Cardiac muscle cell (in vitro differentiated cells and primary cell): ENCODE measurements at regions not wholly inside any gene's neighbourhood (a gene's known extent, or its start where the extent isn't known, plus 50 kb on each side); places are given as distances from the start of the nearest gene placed in this dataset.

Source experiments
- DNase-seq, 2 donors: peaks; one replicate each; pipeline versions ENCODE4 v3.0.0 to v3.0.0-alpha.2; 2010 to 2017; ENCODE audit warnings: low read depth in 1 of 2, low spot score in 1 of 2
- H3K27ac ChIP-seq: fragments of 200-600 bp; sonication (generic); 2 replicates; pipeline ENCODE4 v1.5.1; 2016
- H3K27me3 ChIP-seq: fragments of 200-600 bp; sonication (generic); 2 replicates; pipeline ENCODE4 v1.6.0; 2016; ENCODE audit warnings: control low read depth
- H3K36me3 ChIP-seq: fragments of 200-600 bp; sonication (generic); 2 replicates; pipeline ENCODE4 v1.5.1; 2016; ENCODE audit warnings: control low read depth
- H3K4me1 ChIP-seq: fragments of 200-600 bp; sonication (generic); 2 replicates; pipeline ENCODE4 v1.8.1; 2017; ENCODE audit warnings: low read depth, mild to moderate bottlenecking, mixed run types
- H3K4me3 ChIP-seq: fragments of 200-600 bp; sonication (generic); 2 replicates; pipeline ENCODE4 v1.5.1; 2016; ENCODE audit warnings: mild to moderate bottlenecking
- H3K9me3 ChIP-seq: fragments of 200-600 bp; sonication (generic); 2 replicates; pipeline ENCODE4 v1.5.1; 2017; ENCODE audit warnings: low read depth, mild to moderate bottlenecking, control low read depth
- CTCF ChIP-seq: IDR thresholded peaks from 2 replicates; pipeline ENCODE4 v1.5.1; 2012; ENCODE audit warnings: low read depth, mild to moderate bottlenecking, low read length

- DNase-seq: peak; percentile 17 to 19
- Histone ChIP-seq H3K27me3 (no peaks in the 10 kb centered on the region), H3K27ac (no peak overlapping the region), H3K9me3 (no peaks in the 10 kb centered on the region), H3K4me3 (no peak overlapping the region), H3K36me3 (no peaks in the 10 kb centered on the region), H3K4me1 (no peaks in the 10 kb centered on the region)
- no peak for TF ChIP-seq CTCF
These were observed 1208.7 kb downstream of the BRINP3 start for GRCh38 chr1:189269011-189269410.

DNA sequence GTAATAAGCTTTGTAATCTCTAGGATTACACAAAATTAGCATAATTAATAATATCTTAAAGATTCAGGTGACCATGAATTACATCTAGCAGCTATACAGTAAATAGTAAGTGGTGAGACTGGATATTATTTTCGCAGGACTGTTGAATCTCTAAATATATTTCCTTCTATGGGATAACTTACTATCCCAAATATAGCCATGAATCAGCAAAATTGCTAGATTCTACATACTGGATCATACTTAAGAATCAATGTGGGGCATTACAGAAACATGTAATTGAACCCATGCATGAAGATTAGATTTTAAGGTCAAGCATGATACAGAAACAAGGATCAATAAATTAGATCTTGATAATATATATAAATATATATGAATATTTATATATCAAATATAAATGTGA is 1203.4 kb downstream of the BRINP3 start:
- no peak for TF ChIP-seq CTCF
- DNase-seq: no peak
- no peaks in the 10 kb centered on the region for H3K27me3 ChIP-seq
- H3K27ac ChIP-seq: no peak overlapping the region
- H3K9me3 ChIP-seq: no peaks in the 10 kb centered on the region
- H3K4me3 ChIP-seq: no peak overlapping the region
- no peaks in the 10 kb centered on the region for H3K4me1 ChIP-seq
- no peaks in the 10 kb centered on the region for H3K36me3 ChIP-seq

GRCh38 chr1:189275796-189276195 is 1201.9 kb downstream of the BRINP3 start:
- Histone ChIP-seq H3K27ac (no peak overlapping the region), H3K9me3 (no peaks in the 10 kb centered on the region), H3K4me1 (no peaks in the 10 kb centered on the region), H3K4me3 (no peak overlapping the region), H3K27me3 (no peaks in the 10 kb centered on the region), H3K36me3 (no peaks in the 10 kb centered on the region)
- no peak for TF ChIP-seq CTCF
- no peak for DNase-seq

DNA sequence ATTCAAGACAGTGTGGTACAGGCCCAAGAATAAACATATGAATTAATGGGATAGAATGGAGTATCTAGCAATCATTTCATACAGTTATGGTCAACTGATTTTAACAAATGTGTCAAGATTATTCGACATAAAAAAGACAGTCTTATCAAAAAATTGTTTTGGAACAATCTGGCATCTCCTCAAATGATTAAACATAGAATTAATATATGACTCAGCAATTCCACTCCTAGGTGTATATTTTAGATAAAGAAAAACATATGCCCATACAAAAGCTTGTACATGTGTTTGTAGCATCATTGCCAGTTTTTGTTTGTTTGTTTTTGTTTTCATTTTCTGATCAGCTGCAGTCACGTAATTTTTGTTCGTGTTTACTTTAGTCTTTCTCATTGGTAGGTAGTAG is 1188.3 kb downstream of the BRINP3 start:
- Histone ChIP-seq H3K9me3 (no peaks in the 10 kb centered on the region), H3K27ac (no peak overlapping the region), H3K4me1 (no peaks in the 10 kb centered on the region), H3K27me3 (no peaks in the 10 kb centered on the region), H3K36me3 (no peaks in the 10 kb centered on the region), H3K4me3 (no peak overlapping the region)
- DNase-seq: no peak
- no peak for TF ChIP-seq CTCF

GRCh38 chr1:189301235-189301634 is 1176.4 kb downstream of the BRINP3 start:
- no peak for DNase-seq
- Histone ChIP-seq H3K9me3 (no peaks in the 10 kb centered on the region), H3K4me3 (no peak overlapping the region), H3K27me3 (no peaks in the 10 kb centered on the region), H3K4me1 (no peaks in the 10 kb centered on the region), H3K27ac (no peak overlapping the region), H3K36me3 (no peaks in the 10 kb centered on the region)
- no peak for TF ChIP-seq CTCF

- DNase-seq: no peak
- Histone ChIP-seq H3K4me1 (no peaks in the 10 kb centered on the region), H3K36me3 (no peaks in the 10 kb centered on the region), H3K9me3 (no peaks in the 10 kb centered on the region), H3K27me3 (no peaks in the 10 kb centered on the region), H3K27ac (no peak overlapping the region), H3K4me3 (no peak overlapping the region)
- no peak for TF ChIP-seq CTCF
These were observed 1172.4 kb downstream of the BRINP3 start for GRCh38 chr1:189305279-189305678.
